ENCODE measurements at regions not wholly inside any gene's neighbourhood (a gene's known extent, or its start where the extent isn't known, plus 50 kb on each side); places are given as distances from the start of the nearest gene placed in this dataset.

DNA sequence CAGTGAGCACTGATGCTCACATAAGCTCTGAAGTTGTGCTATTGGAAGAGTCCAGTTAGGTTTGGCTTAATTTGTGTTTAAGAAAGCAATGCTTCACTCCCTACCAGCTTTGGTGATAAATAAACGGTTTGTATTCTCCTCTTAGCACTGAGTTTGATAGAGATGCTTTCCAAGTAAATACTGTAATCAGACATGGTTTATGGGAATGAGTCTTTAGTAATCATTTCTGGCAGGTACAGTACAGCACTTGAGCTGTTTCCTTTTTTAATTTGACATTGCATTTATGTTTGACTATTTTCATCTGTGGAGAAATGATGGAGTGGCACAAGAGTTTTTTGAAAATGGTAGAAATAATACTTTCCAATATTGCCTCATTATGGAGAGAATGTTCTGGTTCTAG lies 455.3 kb downstream of the ACTRT1 start:
- Histone ChIP-seq H2BK120ac (ENCODE audit: low read depth, low read length) (no peak overlapping the region), H3K4me2 (ENCODE audit: low read depth, low read length) (no peak overlapping the region), H3K4me1 (ENCODE audit: control insufficient read depth, insufficient read depth, low read length) (no peaks in the 10 kb centered on the region), H2AK9ac (replicated peaks; ENCODE audit: low read depth, low read length, poor library complexity) (no peak overlapping the region), H3K36me3 (ENCODE audit: control insufficient read depth, insufficient read depth, low read length) (no peaks in the 10 kb centered on the region), H3K79me1 (ENCODE audit: low read depth in 1 of 2, low read length in 2 of 2) (no peaks in the 10 kb centered on the region), H2AFZ (replicated peaks; ENCODE audit: low read length, poor library complexity) (no peak overlapping the region), H4K20me1 (ENCODE audit: insufficient read depth, low read length) (no peaks in the 10 kb centered on the region), H4K91ac (ENCODE audit: insufficient read depth, low read depth, low read length) (no peak overlapping the region), H3K56ac (ENCODE audit: extremely low read depth, insufficient read depth, low read length) (no peak overlapping the region), H2BK5ac (ENCODE audit: low read depth, low read length, poor library complexity, severe bottlenecking) (no peak overlapping the region), H3K14ac (replicated peaks; ENCODE audit: low read depth, low read length) (no peak overlapping the region), H3K9me1 (ENCODE audit: insufficient read depth, low read length) (no peaks in the 10 kb centered on the region), H3K4ac (ENCODE audit: low read depth, low read length) (no peak overlapping the region), H4K5ac (ENCODE audit: low read depth, low read length) (no peak overlapping the region), H3K18ac (ENCODE audit: low read depth, low read length) (no peak overlapping the region), H3K23ac (ENCODE audit: low read depth, low read length) (no peak overlapping the region), H2BK15ac (ENCODE audit: low read depth, low read length) (no peak overlapping the region), H3K27me3 (ENCODE audit: control insufficient read depth, insufficient read depth, low read length) (no peaks in the 10 kb centered on the region), H3K27ac (ENCODE audit: insufficient read depth, low read length) (no peak overlapping the region), H4K8ac (ENCODE audit: low read depth in 2 of 2, low read length in 2 of 2) (no peak overlapping the region), H3K9me3 (ENCODE audit: control insufficient read depth, insufficient read depth, low read length) (no peaks in the 10 kb centered on the region), H3K9ac (ENCODE audit: low read depth, low read length) (no peak overlapping the region), H3K4me3 (ENCODE audit: insufficient read depth, low read depth, low read length) (no peak overlapping the region), H2AK5ac (ENCODE audit: low read depth, low read length) (no peak overlapping the region), H2BK20ac (ENCODE audit: low read depth, low read length) (no peak overlapping the region)
- no CpG with 5 or more reads among the region's 1 CpG for WGBS, 2 experiments (ENCODE audit: extremely low coverage in 2 of 2, insufficient read length in 1 of 2)
- CTCF ChIA-PET: no interaction called here
- no TSS peak for BruUV-seq (replicated peaks)
- POLR2A ChIA-PET (ENCODE audit: unreplicated experiment): no interaction called here
- intact Hi-C loops (cut with micrococcal nuclease): no loop called here
- in situ Hi-C loops (cut with MboI; ENCODE audit: low sequenced_read_pairs): no loop called here
- no peak for DNase-seq
- dilution Hi-C loops (cut with HindIII; ENCODE audit: low sequenced_read_pairs, unreplicated experiment): no loop called here
- no peak for ATAC-seq (ENCODE audit: low read depth)
- TF ChIP-seq SMC3 (IDR thresholded peaks at IDR 0.05; ENCODE audit: low read depth, low read length) (no peak), CEBPB (IDR thresholded peaks at IDR 0.05; ENCODE audit: low read depth, low read length) (no peak), NFE2L2 (IDR thresholded peaks at IDR 0.05; ENCODE audit: low read depth, low read length) (no peak), BHLHE40 (IDR thresholded peaks at IDR 0.05; ENCODE audit: low read depth, low read length) (no peak), RFX5 (IDR thresholded peaks at IDR 0.05; ENCODE audit: low read depth, low read length) (no peak), RAD21 (IDR thresholded peaks at IDR 0.05; ENCODE audit: low read length) (no peak), MAZ (IDR thresholded peaks at IDR 0.05; ENCODE audit: borderline replicate concordance, low read depth, low read length) (no peak), MXI1 (IDR thresholded peaks at IDR 0.05; ENCODE audit: borderline replicate concordance, low read depth, low read length) (no peak), CHD1 (IDR thresholded peaks at IDR 0.05; ENCODE audit: low read depth, low read length) (no peak), RCOR1 (IDR thresholded peaks at IDR 0.05; ENCODE audit: insufficient replicate concordance, low read length) (no peak), POLR2A (IDR thresholded peaks at IDR 0.05; ENCODE audit: low read depth, low read length) (no peak), FOS (IDR thresholded peaks at IDR 0.05; ENCODE audit: low read depth, low read length) (no peak), MAFK (IDR thresholded peaks at IDR 0.05; ENCODE audit: low read depth, low read length) (no peak)
- TF ChIP-seq, protein P1, sequence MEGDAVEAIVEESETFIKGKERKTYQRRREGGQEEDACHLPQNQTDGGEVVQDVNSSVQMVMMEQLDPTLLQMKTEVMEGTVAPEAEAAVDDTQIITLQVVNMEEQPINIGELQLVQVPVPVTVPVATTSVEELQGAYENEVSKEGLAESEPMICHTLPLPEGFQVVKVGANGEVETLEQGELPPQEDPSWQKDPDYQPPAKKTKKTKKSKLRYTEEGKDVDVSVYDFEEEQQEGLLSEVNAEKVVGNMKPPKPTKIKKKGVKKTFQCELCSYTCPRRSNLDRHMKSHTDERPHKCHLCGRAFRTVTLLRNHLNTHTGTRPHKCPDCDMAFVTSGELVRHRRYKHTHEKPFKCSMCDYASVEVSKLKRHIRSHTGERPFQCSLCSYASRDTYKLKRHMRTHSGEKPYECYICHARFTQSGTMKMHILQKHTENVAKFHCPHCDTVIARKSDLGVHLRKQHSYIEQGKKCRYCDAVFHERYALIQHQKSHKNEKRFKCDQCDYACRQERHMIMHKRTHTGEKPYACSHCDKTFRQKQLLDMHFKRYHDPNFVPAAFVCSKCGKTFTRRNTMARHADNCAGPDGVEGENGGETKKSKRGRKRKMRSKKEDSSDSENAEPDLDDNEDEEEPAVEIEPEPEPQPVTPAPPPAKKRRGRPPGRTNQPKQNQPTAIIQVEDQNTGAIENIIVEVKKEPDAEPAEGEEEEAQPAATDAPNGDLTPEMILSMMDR (conservative IDR thresholded peaks at IDR 0.05; ENCODE audit: low read depth, low read length): no peak
- TF ChIP-seq, protein P2, sequence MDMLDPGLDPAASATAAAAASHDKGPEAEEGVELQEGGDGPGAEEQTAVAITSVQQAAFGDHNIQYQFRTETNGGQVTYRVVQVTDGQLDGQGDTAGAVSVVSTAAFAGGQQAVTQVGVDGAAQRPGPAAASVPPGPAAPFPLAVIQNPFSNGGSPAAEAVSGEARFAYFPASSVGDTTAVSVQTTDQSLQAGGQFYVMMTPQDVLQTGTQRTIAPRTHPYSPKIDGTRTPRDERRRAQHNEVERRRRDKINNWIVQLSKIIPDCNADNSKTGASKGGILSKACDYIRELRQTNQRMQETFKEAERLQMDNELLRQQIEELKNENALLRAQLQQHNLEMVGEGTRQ (IDR thresholded peaks at IDR 0.05; ENCODE audit: low read depth, low read length): no peak
- TF ChIP-seq, protein P3, sequence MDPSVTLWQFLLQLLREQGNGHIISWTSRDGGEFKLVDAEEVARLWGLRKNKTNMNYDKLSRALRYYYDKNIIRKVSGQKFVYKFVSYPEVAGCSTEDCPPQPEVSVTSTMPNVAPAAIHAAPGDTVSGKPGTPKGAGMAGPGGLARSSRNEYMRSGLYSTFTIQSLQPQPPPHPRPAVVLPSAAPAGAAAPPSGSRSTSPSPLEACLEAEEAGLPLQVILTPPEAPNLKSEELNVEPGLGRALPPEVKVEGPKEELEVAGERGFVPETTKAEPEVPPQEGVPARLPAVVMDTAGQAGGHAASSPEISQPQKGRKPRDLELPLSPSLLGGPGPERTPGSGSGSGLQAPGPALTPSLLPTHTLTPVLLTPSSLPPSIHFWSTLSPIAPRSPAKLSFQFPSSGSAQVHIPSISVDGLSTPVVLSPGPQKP (IDR thresholded peaks at IDR 0.05; ENCODE audit: borderline replicate concordance, low read depth, low read length): no peak

Data from IMR-90 (cell line).